Endodermal cell (in vitro differentiated cells): ENCODE measurements at regions not wholly inside any gene's neighbourhood (a gene's known extent, or its start where the extent isn't known, plus 50 kb on each side); places are given as distances from the start of the nearest gene placed in this dataset.

Experiments used
- DNase-seq: peaks from one replicate; pipeline ENCODE4 v3.0.0-alpha.2; 2017
- H3K27ac ChIP-seq: 2 replicates; pipeline ENCODE4 v1.5.1; 2013; ENCODE audit warnings: mild to moderate bottlenecking, low read depth, low read length, moderate library complexity
- H3K27me3 ChIP-seq: 2 replicates; pipeline ENCODE4 v1.6.1; 2013; ENCODE audit warnings: mild to moderate bottlenecking, low read length, moderate library complexity; ENCODE audit not compliant: insufficient read depth, control insufficient read depth, poor library complexity, severe bottlenecking
- H3K36me3 ChIP-seq: 2 replicates; pipeline ENCODE4 v1.7.0; 2013; ENCODE audit warnings: mild to moderate bottlenecking, low read length, moderate library complexity; ENCODE audit not compliant: control insufficient read depth, insufficient read depth
- H3K4me1 ChIP-seq: one replicate; pipeline ENCODE4 v1.7.0; 2013; ENCODE audit warnings: low read length; ENCODE audit not compliant: control insufficient read depth, insufficient read depth
- H3K4me3 ChIP-seq: 2 replicates; pipeline ENCODE4 v1.5.1; 2013; ENCODE audit warnings: mild to moderate bottlenecking, low read length, moderate library complexity
- H3K9ac ChIP-seq: 2 replicates; pipeline ENCODE4 v1.6.1; 2013; ENCODE audit warnings: mild to moderate bottlenecking, low read length, moderate library complexity; ENCODE audit not compliant: poor library complexity, severe bottlenecking; ENCODE audit errors: extremely low read depth
- H3K9me3 ChIP-seq: 2 replicates; pipeline ENCODE4 v1.6.1; 2013; ENCODE audit warnings: mild to moderate bottlenecking, low read length, moderate library complexity; ENCODE audit not compliant: control insufficient read depth
- H3K27ac Mint-ChIP-seq: 2 replicates; pipeline ENCODE4 v1.8.0; 2020; ENCODE audit warnings: mixed read lengths
- H3K27me3 Mint-ChIP-seq: 2 replicates; pipeline ENCODE4 v1.8.0; 2021; ENCODE audit warnings: mild to moderate bottlenecking, mixed read lengths; ENCODE audit not compliant: insufficient read depth
- H3K36me3 Mint-ChIP-seq: 2 replicates; pipeline ENCODE4 v1.8.0; 2020; ENCODE audit warnings: low read depth, mixed read lengths
- H3K4me1 Mint-ChIP-seq: 2 replicates; pipeline ENCODE4 v1.8.0; 2020; ENCODE audit warnings: mixed read lengths
- H3K4me3 Mint-ChIP-seq: 2 replicates; pipeline ENCODE4 v1.8.0; 2020; ENCODE audit warnings: mild to moderate bottlenecking, moderate library complexity, mixed read lengths
- H3K9me3 Mint-ChIP-seq: 2 replicates; pipeline ENCODE4 v1.8.0; 2020; ENCODE audit warnings: mild to moderate bottlenecking, mixed read lengths
- CTCF ChIP-seq: fragments of 200-600 bp; sonication (generic); conservative IDR thresholded peaks from 2 replicates; pipeline ENCODE4 v1.5.0; 2021; ENCODE audit warnings: antibody characterized with exemption, mild to moderate bottlenecking
- WGBS, 2 experiments: methylation state at CpG; one replicate each; pipeline versions ENCODE4 v1.1.5 to v1.1.7; 2013; ENCODE audit warnings: missing lambda C conversion rate in 2 of 2, mixed read lengths in 1 of 2; ENCODE audit not compliant: insufficient coverage in 1 of 2, insufficient read length in 1 of 2; 5-methylcytosine and 5-hydroxymethylcytosine counted together

DNA sequence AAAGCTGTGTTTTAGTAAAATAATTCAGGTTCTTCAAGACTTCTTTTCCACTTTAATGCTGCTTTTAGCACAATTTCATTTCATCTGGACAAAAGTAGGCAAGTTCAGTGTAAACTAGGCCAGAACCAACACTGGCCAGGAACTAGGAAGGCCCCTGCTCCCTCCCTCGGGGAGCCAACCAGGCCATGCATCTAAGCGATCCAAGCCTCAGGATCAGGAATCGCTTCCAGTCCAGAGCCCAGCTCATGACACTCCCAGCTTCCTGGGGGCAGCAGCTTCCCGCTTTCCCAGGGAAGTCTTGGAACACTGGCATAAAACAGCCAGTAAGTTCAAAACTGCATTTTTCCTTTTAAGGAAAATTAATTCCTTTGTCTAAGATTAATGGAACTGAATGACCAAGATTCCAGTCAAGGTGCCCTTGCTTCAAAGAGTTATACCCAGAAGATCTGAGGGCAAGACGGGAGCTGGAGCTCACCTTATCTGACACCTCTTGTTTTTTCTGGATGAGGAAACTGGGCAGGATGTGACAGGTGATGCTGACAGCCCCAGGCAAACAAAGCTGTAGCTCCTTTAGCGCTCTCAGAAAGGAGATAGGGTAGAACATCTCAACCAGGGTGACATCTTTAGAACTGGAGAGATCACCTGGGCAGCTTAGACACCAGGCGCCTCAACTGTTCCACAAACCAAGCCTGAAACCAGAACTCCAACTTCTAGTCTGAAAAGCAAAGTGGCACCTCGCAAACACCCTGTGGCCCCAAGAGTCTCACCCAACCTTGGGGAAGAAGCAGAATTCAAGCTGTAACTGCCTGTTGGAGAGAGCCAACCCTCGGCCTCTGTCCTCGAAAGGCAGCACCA lies 61.4 kb upstream of the PNMA1 start:
- H3K36me3 Mint-ChIP-seq, result peaks cover 8% of the 10 kb centered on the region
- Histone ChIP-seq H3K9me3 (no peaks in the 10 kb centered on the region), H3K27me3 (no peaks in the 10 kb centered on the region), H3K4me1 (peaks cover 27% of the 10 kb centered on the region), H3K36me3 (no peaks in the 10 kb centered on the region), H3K9ac (no peak overlapping the region), H3K4me3 (no peak overlapping the region), H3K27ac (no peak overlapping the region)
- H3K27ac Mint-ChIP-seq, result no peak overlapping the region
- peaks cover 46% of the 10 kb centered on the region for H3K4me1 Mint-ChIP-seq
- no peaks in the 10 kb centered on the region for H3K9me3 Mint-ChIP-seq
- 88 to 89% methylated on average over 10 of the region's 10 CpGs for WGBS, 2 experiments
- peak; percentile 44 for DNase-seq
- no peak overlapping the region for H3K4me3 Mint-ChIP-seq
- H3K27me3 Mint-ChIP-seq, result no peaks in the 10 kb centered on the region
- TF ChIP-seq CTCF, result no peak

DNA sequence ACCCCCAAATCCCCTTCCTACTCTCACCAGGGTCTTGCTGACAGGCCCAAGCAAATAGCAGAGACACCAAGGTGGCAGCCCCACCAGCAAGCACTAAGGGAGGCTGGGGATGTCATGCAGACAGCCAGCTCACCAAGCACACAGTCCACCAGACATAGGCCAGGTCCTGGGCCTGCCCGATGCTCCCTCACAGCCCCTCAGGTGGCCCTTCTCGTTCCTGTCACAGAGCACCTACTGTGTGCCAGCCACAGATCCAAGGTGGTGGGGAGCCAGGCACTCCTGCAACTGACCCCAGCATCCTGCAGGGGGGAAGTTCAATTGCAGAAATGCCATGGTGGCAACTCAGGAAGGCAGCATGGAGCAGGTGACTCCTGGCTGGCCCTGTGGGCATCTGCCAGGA lies 60.5 kb upstream of the PNMA1 start:
- Histone ChIP-seq H3K27ac (no peak overlapping the region), H3K4me3 (no peak overlapping the region), H3K4me1 (peaks cover 27% of the 10 kb centered on the region), H3K27me3 (no peaks in the 10 kb centered on the region), H3K9ac (no peak overlapping the region), H3K36me3 (no peaks in the 10 kb centered on the region), H3K9me3 (no peaks in the 10 kb centered on the region)
- Mint-ChIP-seq H3K4me3 (no peak overlapping the region), H3K9me3 (no peaks in the 10 kb centered on the region), H3K4me1 (peaks cover 54% of the 10 kb centered on the region), H3K36me3 (peaks cover 2% of the 10 kb centered on the region), H3K27me3 (no peaks in the 10 kb centered on the region), H3K27ac (no peak overlapping the region)
- WGBS, 2 experiments, result 94 to 100% methylated on average over 2 of the region's 2 CpGs
- TF ChIP-seq CTCF, result peak; percentile 37
- peak; percentile 48 for DNase-seq

DNA sequence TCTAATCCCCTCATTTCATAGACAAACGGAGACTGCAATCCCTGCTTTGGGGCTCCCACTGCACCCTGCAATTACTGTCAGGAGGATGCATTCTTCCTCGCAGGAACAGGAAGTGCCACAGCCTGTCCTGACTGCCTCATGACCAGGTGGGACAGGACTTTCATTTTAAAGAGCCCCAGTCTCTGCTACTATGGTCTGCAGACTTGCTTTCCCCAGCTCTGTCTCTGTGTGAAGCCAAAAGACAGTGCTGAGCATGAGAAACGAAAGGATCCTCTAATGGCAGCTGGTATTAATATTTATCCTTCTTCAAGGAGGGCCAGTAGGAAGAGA lies 60.0 kb upstream of the PNMA1 start:
- no peak overlapping the region for H3K27ac Mint-ChIP-seq
- H3K36me3 ChIP-seq, result no peaks in the 10 kb centered on the region
- no peaks in the 10 kb centered on the region for H3K27me3 ChIP-seq
- H3K4me3 ChIP-seq, result no peak overlapping the region
- whole genome bisulfite sequencing, 2 experiments, result 75 to 80% methylated on average over 2 to 3 of the region's 3 CpGs
- TF ChIP-seq CTCF, result no peak
- H3K4me1 ChIP-seq, result peaks cover 27% of the 10 kb centered on the region
- no peaks in the 10 kb centered on the region for H3K9me3 ChIP-seq
- no peak overlapping the region for H3K4me3 Mint-ChIP-seq
- no peak overlapping the region for H3K27ac ChIP-seq
- peaks cover 56% of the 10 kb centered on the region for H3K4me1 Mint-ChIP-seq
- no peak overlapping the region for H3K9ac ChIP-seq
- H3K36me3 Mint-ChIP-seq, result peaks cover 2% of the 10 kb centered on the region
- H3K27me3 Mint-ChIP-seq, result no peaks in the 10 kb centered on the region
- H3K9me3 Mint-ChIP-seq, result no peaks in the 10 kb centered on the region
- peak; percentile 49 for DNase-seq
